ENCODE measurements at regions not wholly inside any gene's neighbourhood (a gene's known extent, or its start where the extent isn't known, plus 50 kb on each side); places are given as distances from the start of the nearest gene placed in this dataset.

DNA sequence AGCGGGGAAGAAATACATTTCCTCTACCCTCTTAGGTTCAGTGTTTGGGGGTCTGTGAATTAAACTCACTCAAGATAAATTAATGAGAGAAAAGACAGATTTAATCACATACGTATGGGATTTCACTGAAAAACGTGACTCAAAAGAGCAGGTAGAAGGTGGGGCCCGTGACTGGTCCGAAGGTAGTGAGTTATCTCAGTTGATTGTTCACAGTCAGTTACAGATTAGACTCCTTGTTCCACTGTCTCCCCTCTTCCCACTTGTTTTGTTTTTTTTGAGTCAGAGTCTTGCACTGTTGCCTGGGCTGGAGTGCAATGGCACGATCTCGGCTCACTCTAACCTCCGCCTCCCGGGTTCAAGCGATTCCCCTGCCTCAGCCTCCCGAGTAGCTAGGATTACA lies 301.2 kb downstream of the SEC14L1 start:
- FAIRE-seq, result no peak

DNA sequence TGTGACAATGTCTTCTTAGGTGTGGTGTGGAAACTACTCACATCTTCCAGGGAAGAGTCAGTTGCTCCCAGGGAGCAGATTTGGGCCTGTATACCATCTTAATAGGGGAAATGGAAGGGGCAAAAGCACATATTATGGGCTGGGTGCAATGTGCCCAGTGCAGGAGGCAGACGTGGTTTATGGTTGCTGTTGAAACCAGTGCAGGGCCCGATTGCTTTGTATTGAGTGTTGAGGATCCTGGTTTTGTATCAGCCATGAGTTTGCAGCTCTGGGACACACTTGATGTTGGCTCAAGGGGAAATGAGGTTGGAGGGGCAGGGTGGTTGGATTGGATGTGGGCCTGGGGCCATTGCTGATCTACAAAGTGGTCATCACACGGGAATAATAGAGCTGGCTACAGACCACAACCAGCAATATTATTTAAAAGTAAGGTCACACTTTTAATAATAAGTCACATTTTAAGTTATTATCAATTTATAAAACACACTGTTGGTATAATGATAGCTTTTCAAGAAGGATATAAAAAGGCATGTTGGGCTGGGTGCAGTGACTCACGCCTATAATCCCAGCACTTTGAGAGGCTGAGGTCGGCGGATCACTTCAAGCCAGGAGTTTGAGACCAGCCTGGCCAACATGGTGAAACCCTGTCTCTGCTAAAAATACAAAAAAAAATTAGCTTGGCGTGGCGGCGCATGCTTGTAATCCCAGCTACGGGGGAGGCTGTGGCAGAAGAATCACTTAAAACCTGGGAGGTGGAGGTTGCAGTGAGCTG lies 302.4 kb downstream of the SEC14L1 start:
- TF ChIP-seq POU2F2 (IDR thresholded peaks at IDR 0.05; ENCODE audit: low read depth, low read length) (no peak), PAX5 (IDR thresholded peaks at IDR 0.05; ENCODE audit: insufficient read depth, low read length, severe bottlenecking) (no peak), POLR2A (IDR thresholded peaks at IDR 0.05; ENCODE audit: low read depth, low read length) (no peak), SPI1 (IDR thresholded peaks at IDR 0.05; ENCODE audit: low read depth, low read length) (no peak), TAF1 (IDR thresholded peaks at IDR 0.05; ENCODE audit: low read depth, low read length) (no peak), POLR2AphosphoS5 (IDR thresholded peaks at IDR 0.05; ENCODE audit: low read depth, low read length) (no peak)
- FAIRE-seq, result peak; percentile 83
- no peak for DNase-seq (ENCODE audit: insufficient read length, low spot score)

More for the DNA sequence above, 301.2 kb downstream of the SEC14L1 start:
- no peak for DNase-seq (ENCODE audit: insufficient read length, low spot score)
- no peak for TF ChIP-seq POLR2AphosphoS5 (IDR thresholded peaks at IDR 0.05; ENCODE audit: low read depth, low read length)
- TF ChIP-seq PAX5 (IDR thresholded peaks at IDR 0.05; ENCODE audit: insufficient read depth, low read length, severe bottlenecking), result no peak
- TF ChIP-seq POU2F2 (IDR thresholded peaks at IDR 0.05; ENCODE audit: low read depth, low read length), result no peak

DNA sequence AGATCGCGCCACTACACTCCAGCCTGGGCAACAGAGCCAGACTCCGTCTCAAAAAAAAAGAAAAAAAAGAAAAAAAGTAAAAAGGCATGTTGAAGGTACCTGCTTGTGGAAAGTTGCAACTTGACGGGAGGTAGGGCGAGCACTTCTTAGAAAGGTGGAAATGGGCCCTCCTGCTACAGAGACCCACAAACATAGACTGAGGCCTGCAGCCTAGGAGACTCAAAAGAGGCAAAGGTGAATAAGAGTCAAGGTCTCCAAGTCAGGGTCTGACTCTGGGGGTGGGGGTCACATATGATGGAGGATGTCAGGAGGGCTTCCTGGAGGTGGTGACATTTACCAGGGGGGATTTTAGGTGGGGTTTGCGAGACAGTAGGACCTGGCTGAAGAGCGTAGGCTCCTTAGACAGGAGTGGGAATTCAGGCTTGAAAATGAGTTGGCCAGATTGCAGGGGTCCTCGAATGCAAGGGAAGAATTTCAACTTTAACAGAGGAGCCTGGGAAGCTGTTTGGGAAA lies 303.0 kb downstream of the SEC14L1 start:
- TF ChIP-seq TAF1 (IDR thresholded peaks at IDR 0.05; ENCODE audit: low read depth, low read length) (no peak), PAX5 (IDR thresholded peaks at IDR 0.05; ENCODE audit: insufficient read depth, low read length, severe bottlenecking) (no peak), SPI1 (IDR thresholded peaks at IDR 0.05; ENCODE audit: low read depth, low read length) (no peak), POLR2AphosphoS5 (IDR thresholded peaks at IDR 0.05; ENCODE audit: low read depth, low read length) (no peak), POLR2A (IDR thresholded peaks at IDR 0.05; ENCODE audit: low read depth, low read length) (no peak), POU2F2 (IDR thresholded peaks at IDR 0.05; ENCODE audit: low read depth, low read length) (no peak)
- DNase-seq (ENCODE audit: insufficient read length, low spot score) (no peak), FAIRE-seq (no peak)

DNA sequence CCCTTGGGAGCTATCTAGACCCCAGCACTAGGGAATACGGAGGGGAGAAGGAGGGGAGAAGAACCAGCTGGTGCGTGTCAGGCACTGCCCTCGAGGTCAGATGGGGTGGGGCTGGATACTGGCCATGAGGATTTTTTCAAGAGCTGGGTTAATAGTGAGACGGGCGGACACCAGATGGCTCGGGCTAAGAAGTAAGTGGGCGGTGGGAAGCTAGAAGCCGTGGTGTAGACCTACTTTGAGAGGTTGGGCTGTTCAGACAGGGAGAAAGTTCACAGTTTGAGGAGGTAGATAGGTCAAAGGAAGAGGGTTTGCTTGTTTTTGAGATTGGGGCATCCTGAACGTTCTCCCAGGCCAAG lies 303.8 kb downstream of the SEC14L1 start:
- DNase-seq (ENCODE audit: insufficient read length, low spot score) (no peak), FAIRE-seq (no peak)
- TF ChIP-seq TAF1 (IDR thresholded peaks at IDR 0.05; ENCODE audit: low read depth, low read length) (0 out of 2 replicates have a peak, but pooled peaks have one; percentile 13), POU2F2 (IDR thresholded peaks at IDR 0.05; ENCODE audit: low read depth, low read length) (no peak)

DNA sequence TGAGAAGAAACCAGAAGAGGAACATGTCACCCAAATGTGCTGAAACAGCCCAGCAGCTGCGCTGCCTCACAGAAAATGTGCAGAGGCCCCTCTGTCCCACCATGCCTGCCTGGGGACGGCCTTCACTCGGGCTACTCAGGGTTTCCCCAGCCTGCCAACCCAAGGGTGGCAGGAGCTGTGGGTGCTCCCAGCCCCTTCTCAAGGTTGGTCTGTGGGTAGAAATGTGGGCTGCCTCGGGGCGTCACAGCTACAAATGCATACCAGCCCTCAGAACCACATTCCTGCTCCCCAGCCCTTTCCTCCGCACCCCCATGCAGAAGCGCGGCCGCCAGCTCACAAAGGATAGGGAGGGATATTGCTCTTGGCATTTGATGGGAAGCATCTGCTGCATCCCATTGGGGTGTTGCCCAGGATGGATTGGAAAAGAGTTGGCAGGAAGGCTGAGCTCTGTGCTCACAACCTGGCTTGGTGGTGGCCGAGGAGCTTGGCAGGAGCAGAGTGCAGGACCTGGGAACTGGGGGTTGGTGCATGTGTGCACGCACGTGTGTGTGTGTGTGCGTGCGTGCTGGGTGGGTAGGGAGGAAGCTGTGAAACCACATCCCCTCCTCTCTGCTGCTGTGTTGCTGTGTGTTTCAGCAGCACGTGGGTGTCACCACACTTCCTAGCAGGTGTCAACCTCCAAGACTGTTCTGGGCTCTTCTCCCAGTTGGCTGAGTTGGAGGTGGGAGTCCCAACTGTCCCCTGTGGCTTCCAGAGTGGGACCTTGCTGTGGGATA lies 304.4 kb downstream of the SEC14L1 start:
- TF ChIP-seq SPI1 (IDR thresholded peaks at IDR 0.05; ENCODE audit: low read depth, low read length) (peak; percentile 76), PAX5 (IDR thresholded peaks at IDR 0.05; ENCODE audit: insufficient read depth, low read length, severe bottlenecking) (peak; percentile 18), TAF1 (IDR thresholded peaks at IDR 0.05; ENCODE audit: low read depth, low read length) (0 out of 2 replicates have a peak, but pooled peaks have one; percentile 7), POU2F2 (IDR thresholded peaks at IDR 0.05; ENCODE audit: low read depth, low read length) (peak; percentile 68), POLR2A (IDR thresholded peaks at IDR 0.05; ENCODE audit: low read depth, low read length) (peak; percentile 67), POLR2AphosphoS5 (IDR thresholded peaks at IDR 0.05; ENCODE audit: low read depth, low read length) (0 out of 2 replicates have a peak, but pooled peaks have one; percentile 48)
- DNase-seq (ENCODE audit: insufficient read length, low spot score) (no peak), FAIRE-seq (peak; percentile 100)

DNA sequence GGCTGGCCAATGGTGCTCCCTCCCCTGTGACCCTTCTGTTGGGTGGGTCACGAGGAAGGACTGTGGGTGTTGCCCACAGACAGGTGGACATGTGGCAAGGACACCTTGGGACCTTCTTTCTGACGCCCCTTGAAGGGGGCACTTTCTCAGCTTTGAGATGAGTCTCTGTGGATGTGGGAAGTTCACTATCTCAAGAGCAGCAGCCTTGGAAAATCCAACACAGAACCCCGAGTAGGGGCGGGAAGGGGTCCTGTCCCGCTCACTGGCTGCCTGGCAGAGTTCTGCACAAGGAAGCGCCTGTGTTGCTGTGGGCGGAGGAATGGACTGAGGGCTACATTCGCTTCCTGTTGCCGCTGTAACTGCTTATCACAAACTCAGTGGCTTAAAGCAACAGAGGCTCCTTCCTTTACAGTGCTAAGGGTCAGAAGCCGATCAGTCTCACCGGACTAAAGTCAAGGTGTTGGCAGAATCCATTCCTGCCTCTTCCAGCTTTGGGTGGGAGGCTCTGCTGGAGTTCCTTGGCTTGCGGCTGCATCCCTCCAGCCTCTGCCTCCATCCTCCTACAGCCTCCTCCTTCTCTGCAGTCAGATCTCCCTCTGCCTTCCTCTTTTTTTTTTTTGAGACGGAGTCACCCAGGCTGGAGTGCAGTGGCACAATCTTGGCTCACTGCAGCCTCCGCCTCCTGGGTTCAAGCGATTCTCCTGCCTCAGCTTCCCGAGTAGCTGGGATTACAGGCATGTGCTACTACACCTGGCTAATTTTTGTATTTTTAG lies 305.2 kb downstream of the SEC14L1 start:
- DNase-seq (ENCODE audit: insufficient read length, low spot score), result no peak
- FAIRE-seq, result no peak
- TF ChIP-seq POLR2A (IDR thresholded peaks at IDR 0.05; ENCODE audit: low read depth, low read length) (peak; percentile 54; the same call in 1 of the 2 replicates), PAX5 (IDR thresholded peaks at IDR 0.05; ENCODE audit: insufficient read depth, low read length, severe bottlenecking) (no peak), TAF1 (IDR thresholded peaks at IDR 0.05; ENCODE audit: low read depth, low read length) (peak; percentile 74), POLR2AphosphoS5 (IDR thresholded peaks at IDR 0.05; ENCODE audit: low read depth, low read length) (no peak), POU2F2 (IDR thresholded peaks at IDR 0.05; ENCODE audit: low read depth, low read length) (no peak), SPI1 (IDR thresholded peaks at IDR 0.05; ENCODE audit: low read depth, low read length) (peak; percentile 56; the same call in 1 of the 2 replicates)

DNA sequence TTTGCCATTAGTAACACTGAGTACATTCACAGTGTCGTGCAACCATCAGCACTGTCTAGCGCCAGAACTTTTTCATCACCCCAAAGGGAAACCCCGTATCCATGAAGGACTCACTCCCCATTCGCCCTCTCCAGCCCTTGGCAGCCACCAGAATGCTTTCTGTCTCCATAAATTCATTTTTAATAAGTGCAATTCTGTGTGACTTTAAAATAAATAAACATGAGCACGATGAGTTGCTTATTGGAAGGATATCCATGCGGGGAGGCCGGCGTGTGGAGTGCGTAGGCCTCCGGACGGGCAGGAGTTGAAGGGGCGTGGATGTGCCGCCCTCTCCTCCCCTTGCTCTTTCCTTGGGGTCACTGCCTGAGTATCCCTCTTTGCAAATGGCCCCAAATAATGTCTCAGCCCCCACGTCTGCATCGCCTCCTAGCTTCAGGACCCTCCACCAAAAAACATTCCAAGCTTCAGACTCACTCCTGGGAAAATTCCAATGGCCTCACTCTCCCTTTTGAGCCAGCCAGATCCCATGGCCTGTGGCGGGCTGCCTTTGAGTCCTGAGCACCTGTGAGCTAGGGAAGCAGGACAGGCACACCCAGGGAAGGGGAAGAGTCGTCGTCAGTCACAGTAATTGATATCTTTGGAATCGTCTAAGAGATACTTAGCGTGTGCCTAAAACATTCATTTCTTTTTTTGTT lies 306.3 kb downstream of the SEC14L1 start:
- DNase-seq (ENCODE audit: insufficient read length, low spot score) (no peak), FAIRE-seq (no peak)
- TF ChIP-seq POU2F2 (IDR thresholded peaks at IDR 0.05; ENCODE audit: low read depth, low read length) (no peak), PAX5 (IDR thresholded peaks at IDR 0.05; ENCODE audit: insufficient read depth, low read length, severe bottlenecking) (no peak), TAF1 (IDR thresholded peaks at IDR 0.05; ENCODE audit: low read depth, low read length) (no peak), POLR2AphosphoS5 (IDR thresholded peaks at IDR 0.05; ENCODE audit: low read depth, low read length) (no peak), SPI1 (IDR thresholded peaks at IDR 0.05; ENCODE audit: low read depth, low read length) (no peak), POLR2A (IDR thresholded peaks at IDR 0.05; ENCODE audit: low read depth, low read length) (no peak)

DNA sequence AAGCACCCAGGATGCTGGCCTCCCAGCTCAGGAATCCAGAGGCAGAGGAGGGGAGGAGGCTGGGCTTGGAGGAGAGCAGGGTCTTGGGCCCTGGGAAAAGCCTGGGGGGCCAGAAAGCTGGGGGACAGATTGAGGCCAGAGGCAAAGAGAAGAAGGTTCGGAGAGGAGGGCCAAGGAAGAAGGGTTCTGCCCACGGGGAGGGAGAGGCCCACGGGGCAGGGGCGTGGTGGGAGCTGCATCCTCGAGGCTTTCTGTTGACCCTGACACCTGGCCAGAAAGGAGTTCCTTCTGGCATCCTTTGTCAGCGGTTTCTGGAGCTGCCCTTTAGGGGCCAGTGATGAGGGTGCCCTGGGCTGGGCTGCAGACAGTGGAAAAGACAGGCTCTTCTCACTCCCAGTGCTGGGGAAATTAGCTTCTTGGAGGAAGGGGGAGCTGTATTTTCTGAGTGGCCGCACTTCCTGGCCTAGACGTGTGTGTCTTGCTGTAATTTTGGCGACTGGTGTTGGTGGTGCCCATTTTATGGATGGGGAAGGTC lies 308.7 kb downstream of the SEC14L1 start:
- no peak for TF ChIP-seq POU2F2 (IDR thresholded peaks at IDR 0.05; ENCODE audit: low read depth, low read length)
- TF ChIP-seq PAX5 (IDR thresholded peaks at IDR 0.05; ENCODE audit: insufficient read depth, low read length, severe bottlenecking), result no peak
- no peak for TF ChIP-seq TAF1 (IDR thresholded peaks at IDR 0.05; ENCODE audit: low read depth, low read length)
- 0 out of 2 replicates have a peak, but pooled peaks have one; percentile 26 for TF ChIP-seq POLR2AphosphoS5 (IDR thresholded peaks at IDR 0.05; ENCODE audit: low read depth, low read length)
- no peak for TF ChIP-seq POLR2A (IDR thresholded peaks at IDR 0.05; ENCODE audit: low read depth, low read length)
- TF ChIP-seq SPI1 (IDR thresholded peaks at IDR 0.05; ENCODE audit: low read depth, low read length), result no peak
- DNase-seq (ENCODE audit: insufficient read length, low spot score) (no peak), FAIRE-seq (no peak)
